OCI-LY3 (cell line): ENCODE measurements at regions not wholly inside any gene's neighbourhood (a gene's known extent, or its start where the extent isn't known, plus 50 kb on each side); places are given as distances from the start of the nearest gene placed in this dataset.

ENCODE experiments used
- CTCF ChIP-seq: fragments of 200-600, 300-600 bp; sonication (generic); IDR thresholded peaks from 2 replicates; pipeline ENCODE4 v1.5.1; 2014; ENCODE audit warnings: antibody characterized with exemption, low read length, low read depth
- EZH2phosphoT487 ChIP-seq: fragments of 200-600 bp; shearing (Covaris generic); IDR thresholded peaks from 2 replicates; pipeline ENCODE4 v1.6.1; 2018; ENCODE audit warnings: antibody characterized with exemption, mixed run types, low read depth

- TF ChIP-seq CTCF (no peak), EZH2phosphoT487 (no peak)
Measured at GRCh38 chr9:110130791-110131416, 77.1 kb downstream of the C9orf152 start.
